HL-60 (cell line): ENCODE measurements at regions not wholly inside any gene's neighbourhood (a gene's known extent, or its start where the extent isn't known, plus 50 kb on each side); places are given as distances from the start of the nearest gene placed in this dataset.

Experiments
- POLR2AphosphoS5 ChIP-seq: IDR thresholded peaks from 2 replicates; pipeline ENCODE4 v1.6.1; 2012; ENCODE audit warnings: low read depth
- SPI1 ChIP-seq: IDR thresholded peaks from 2 replicates; pipeline ENCODE4 v1.6.1; 2012; ENCODE audit warnings: low read depth, mild to moderate bottlenecking, borderline replicate concordance
- TF ChIP-seq, protein P1 (sequence below): IDR thresholded peaks from one replicate; pipeline ENCODE4 v1.5.1; 2011; ENCODE audit warnings: low read length, control low read depth, inconsistent platforms; ENCODE audit not compliant: insufficient read depth
- TF ChIP-seq, protein P2 (sequence below): IDR thresholded peaks from 2 replicates; pipeline ENCODE4 v1.6.1; 2012; ENCODE audit warnings: low read depth; ENCODE audit not compliant: insufficient replicate concordance

DNA sequence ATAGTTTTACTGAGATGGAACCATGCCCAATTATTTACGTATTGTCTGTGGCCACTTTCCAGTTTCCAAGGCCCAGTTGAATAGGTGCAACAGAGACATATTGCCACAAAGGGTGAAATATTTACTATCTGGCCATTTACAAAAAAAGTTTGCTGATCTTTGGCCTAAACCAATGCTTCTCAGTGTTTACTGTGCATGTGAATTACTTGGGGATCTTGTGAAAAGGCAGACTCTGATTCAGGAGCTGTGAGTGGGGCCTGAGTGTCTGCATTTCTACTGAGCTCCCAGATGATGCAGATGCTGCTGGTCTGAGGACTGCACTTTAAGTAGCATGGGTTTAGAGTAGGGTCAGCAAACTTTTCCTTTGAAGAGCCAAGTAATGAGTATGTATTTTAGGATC lies 94.1 kb upstream of the PDE5A start:
- TF ChIP-seq POLR2AphosphoS5 (no peak), SPI1 (no peak)
- TF ChIP-seq, protein P1, sequence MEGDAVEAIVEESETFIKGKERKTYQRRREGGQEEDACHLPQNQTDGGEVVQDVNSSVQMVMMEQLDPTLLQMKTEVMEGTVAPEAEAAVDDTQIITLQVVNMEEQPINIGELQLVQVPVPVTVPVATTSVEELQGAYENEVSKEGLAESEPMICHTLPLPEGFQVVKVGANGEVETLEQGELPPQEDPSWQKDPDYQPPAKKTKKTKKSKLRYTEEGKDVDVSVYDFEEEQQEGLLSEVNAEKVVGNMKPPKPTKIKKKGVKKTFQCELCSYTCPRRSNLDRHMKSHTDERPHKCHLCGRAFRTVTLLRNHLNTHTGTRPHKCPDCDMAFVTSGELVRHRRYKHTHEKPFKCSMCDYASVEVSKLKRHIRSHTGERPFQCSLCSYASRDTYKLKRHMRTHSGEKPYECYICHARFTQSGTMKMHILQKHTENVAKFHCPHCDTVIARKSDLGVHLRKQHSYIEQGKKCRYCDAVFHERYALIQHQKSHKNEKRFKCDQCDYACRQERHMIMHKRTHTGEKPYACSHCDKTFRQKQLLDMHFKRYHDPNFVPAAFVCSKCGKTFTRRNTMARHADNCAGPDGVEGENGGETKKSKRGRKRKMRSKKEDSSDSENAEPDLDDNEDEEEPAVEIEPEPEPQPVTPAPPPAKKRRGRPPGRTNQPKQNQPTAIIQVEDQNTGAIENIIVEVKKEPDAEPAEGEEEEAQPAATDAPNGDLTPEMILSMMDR = no peak
- TF ChIP-seq, protein P2, sequence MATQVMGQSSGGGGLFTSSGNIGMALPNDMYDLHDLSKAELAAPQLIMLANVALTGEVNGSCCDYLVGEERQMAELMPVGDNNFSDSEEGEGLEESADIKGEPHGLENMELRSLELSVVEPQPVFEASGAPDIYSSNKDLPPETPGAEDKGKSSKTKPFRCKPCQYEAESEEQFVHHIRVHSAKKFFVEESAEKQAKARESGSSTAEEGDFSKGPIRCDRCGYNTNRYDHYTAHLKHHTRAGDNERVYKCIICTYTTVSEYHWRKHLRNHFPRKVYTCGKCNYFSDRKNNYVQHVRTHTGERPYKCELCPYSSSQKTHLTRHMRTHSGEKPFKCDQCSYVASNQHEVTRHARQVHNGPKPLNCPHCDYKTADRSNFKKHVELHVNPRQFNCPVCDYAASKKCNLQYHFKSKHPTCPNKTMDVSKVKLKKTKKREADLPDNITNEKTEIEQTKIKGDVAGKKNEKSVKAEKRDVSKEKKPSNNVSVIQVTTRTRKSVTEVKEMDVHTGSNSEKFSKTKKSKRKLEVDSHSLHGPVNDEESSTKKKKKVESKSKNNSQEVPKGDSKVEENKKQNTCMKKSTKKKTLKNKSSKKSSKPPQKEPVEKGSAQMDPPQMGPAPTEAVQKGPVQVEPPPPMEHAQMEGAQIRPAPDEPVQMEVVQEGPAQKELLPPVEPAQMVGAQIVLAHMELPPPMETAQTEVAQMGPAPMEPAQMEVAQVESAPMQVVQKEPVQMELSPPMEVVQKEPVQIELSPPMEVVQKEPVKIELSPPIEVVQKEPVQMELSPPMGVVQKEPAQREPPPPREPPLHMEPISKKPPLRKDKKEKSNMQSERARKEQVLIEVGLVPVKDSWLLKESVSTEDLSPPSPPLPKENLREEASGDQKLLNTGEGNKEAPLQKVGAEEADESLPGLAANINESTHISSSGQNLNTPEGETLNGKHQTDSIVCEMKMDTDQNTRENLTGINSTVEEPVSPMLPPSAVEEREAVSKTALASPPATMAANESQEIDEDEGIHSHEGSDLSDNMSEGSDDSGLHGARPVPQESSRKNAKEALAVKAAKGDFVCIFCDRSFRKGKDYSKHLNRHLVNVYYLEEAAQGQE = no peak
